Fibroblast of lung (primary cell): ENCODE measurements at regions not wholly inside any gene's neighbourhood (a gene's known extent, or its start where the extent isn't known, plus 50 kb on each side); places are given as distances from the start of the nearest gene placed in this dataset.

Experiments used
- DNase-seq, 2 donors: peaks; one replicate each; pipeline versions ENCODE4 v3.0.0 to v3.0.0-alpha.2; 2010; ENCODE audit warnings: low read depth in 2 of 2
- H2AFZ ChIP-seq: 2 replicates; pipeline ENCODE4 v1.5.1; 2012; ENCODE audit warnings: low read length, control low read depth, inconsistent platforms
- H3K27ac ChIP-seq: 2 replicates; pipeline ENCODE4 v1.5.1; 2011; ENCODE audit warnings: low read length, control low read depth; ENCODE audit not compliant: insufficient read depth
- H3K27me3 ChIP-seq: 2 replicates; pipeline ENCODE4 v1.5.1; 2011; ENCODE audit warnings: mild to moderate bottlenecking, low read length; ENCODE audit not compliant: control insufficient read depth, insufficient read depth
- H3K36me3 ChIP-seq: 2 replicates; pipeline ENCODE4 v1.5.1; 2011; ENCODE audit warnings: low read length; ENCODE audit not compliant: control insufficient read depth, insufficient read depth
- H3K4me1 ChIP-seq: 2 replicates; pipeline ENCODE4 v1.5.1; 2011; ENCODE audit warnings: low read length; ENCODE audit not compliant: control insufficient read depth, insufficient read depth; ENCODE audit errors: extremely low read depth
- H3K4me2 ChIP-seq: 2 replicates; pipeline ENCODE4 v1.5.1; 2011; ENCODE audit warnings: low read length, control low read depth; ENCODE audit not compliant: insufficient read depth; ENCODE audit errors: extremely low read depth
- H3K4me3 ChIP-seq, 4 experiments: fragments of 200-600 bp in 1 of 4; sonication (generic) in 1 of 4; replicated peaks in 1 of 4; 2 replicates each; pipeline ENCODE4 v1.5.1; 2011 to 2016; ENCODE audit warnings: low read length in 4 of 4, low read depth in 3 of 4, mild to moderate bottlenecking in 3 of 4, control low read depth in 2 of 4, inconsistent platforms in 1 of 4, mixed read lengths in 1 of 4; ENCODE audit not compliant: insufficient read depth in 1 of 4; ENCODE audit errors: control extremely low read depth in 1 of 4
- H3K79me2 ChIP-seq: 2 replicates; pipeline ENCODE4 v1.5.1; 2012; ENCODE audit warnings: mild to moderate bottlenecking, low read length, inconsistent platforms; ENCODE audit not compliant: control insufficient read depth, insufficient read depth
- H3K9ac ChIP-seq: 2 replicates; pipeline ENCODE4 v1.5.1; 2011; ENCODE audit warnings: mild to moderate bottlenecking, low read length, control low read depth; ENCODE audit not compliant: insufficient read depth
- H3K9me3 ChIP-seq: 2 replicates; pipeline ENCODE4 v1.5.1; 2012; ENCODE audit warnings: low read depth, low read length; ENCODE audit not compliant: control insufficient read depth, insufficient read depth
- H4K20me1 ChIP-seq: 2 replicates; pipeline ENCODE4 v1.5.1; 2011; ENCODE audit warnings: low read length; ENCODE audit not compliant: control insufficient read depth, insufficient read depth; ENCODE audit errors: extremely low read depth
- CTCF ChIP-seq, 2 donors: IDR thresholded peaks in 1 of 2; conservative IDR thresholded peaks in 1 of 2; 1 replicate in 1 of 2; 2 replicates in 1 of 2; pipeline ENCODE4 v1.5.1; 2011 to 2012; ENCODE audit warnings: low read length in 2 of 2, control low read depth in 1 of 2, inconsistent platforms in 1 of 2, low read depth in 1 of 2, mild to moderate bottlenecking in 1 of 2
- EZH2 ChIP-seq: IDR thresholded peaks from 2 replicates; pipeline ENCODE4 v1.5.1; 2012; ENCODE audit warnings: low read length, control low read depth, mild to moderate bottlenecking; ENCODE audit errors: missing control alignments

- no peak for DNase-seq
- no peak overlapping the region for H3K4me2 ChIP-seq
- H2AFZ ChIP-seq = no peak overlapping the region
- H3K27ac ChIP-seq = no peak overlapping the region
- H3K9me3 ChIP-seq = no peaks in the 10 kb centered on the region
- H4K20me1 ChIP-seq = peaks cover 3% of the 10 kb centered on the region
- peaks cover 97% of the 10 kb centered on the region for H3K79me2 ChIP-seq
- peaks cover 40% of the 10 kb centered on the region for H3K4me1 ChIP-seq
- peaks cover 12% of the 10 kb centered on the region for H3K36me3 ChIP-seq
- no peaks in the 10 kb centered on the region for H3K27me3 ChIP-seq
- no peak for TF ChIP-seq CTCF (conservative IDR thresholded peaks at IDR 0.05 in 1 of 2, IDR thresholded peaks at IDR 0.05 in 1 of 2; ENCODE audit: low read depth in 1 of 2, low read length in 2 of 2)
- TF ChIP-seq EZH2 = no peak
- no peak overlapping the region for H3K9ac ChIP-seq
- H3K4me3 ChIP-seq = no peak overlapping the region
Observed at GRCh38 chr9:110133059-110133458, 74.9 kb downstream of the C9orf152 start.

GRCh38 chr9:110133608-110134210 lies 74.2 kb downstream of the C9orf152 start:
- Histone ChIP-seq H2AFZ (no peak overlapping the region), H3K9me3 (no peaks in the 10 kb centered on the region), H3K79me2 (peaks cover 97% of the 10 kb centered on the region), H3K27me3 (no peaks in the 10 kb centered on the region), H4K20me1 (peaks cover 3% of the 10 kb centered on the region), H3K4me3 (no peak overlapping the region), H3K27ac (peak overlapping the region; percentile 34), H3K9ac (no peak overlapping the region), H3K4me2 (no peak overlapping the region), H3K4me1 (peaks cover 35% of the 10 kb centered on the region), H3K36me3 (peaks cover 16% of the 10 kb centered on the region)
- peak; percentile 63 to 85 for DNase-seq
- no peak for TF ChIP-seq CTCF (conservative IDR thresholded peaks at IDR 0.05 in 1 of 2, IDR thresholded peaks at IDR 0.05 in 1 of 2; ENCODE audit: low read depth in 1 of 2, low read length in 2 of 2)
- no peak for TF ChIP-seq EZH2

GRCh38 chr9:110135846-110136245 lies 72.1 kb downstream of the C9orf152 start:
- Histone ChIP-seq H3K9ac (no peak overlapping the region), H3K36me3 (peaks cover 17% of the 10 kb centered on the region), H4K20me1 (peaks cover 3% of the 10 kb centered on the region)

More at GRCh38 chr9:110135846-110136245, 72.1 kb downstream of the C9orf152 start:
- peak overlapping the region; percentile 0 for H3K27ac ChIP-seq
- no peak overlapping the region for H3K4me3 ChIP-seq
- no peaks in the 10 kb centered on the region for H3K27me3 ChIP-seq
- H2AFZ ChIP-seq = no peak overlapping the region
- TF ChIP-seq EZH2 (no peak), CTCF (conservative IDR thresholded peaks at IDR 0.05 in 1 of 2, IDR thresholded peaks at IDR 0.05 in 1 of 2; ENCODE audit: low read depth in 1 of 2, low read length in 2 of 2) (no peak)
- peaks cover 28% of the 10 kb centered on the region for H3K4me1 ChIP-seq
- DNase-seq = no peak
- H3K4me2 ChIP-seq = no peak overlapping the region
- H3K79me2 ChIP-seq = peaks cover 97% of the 10 kb centered on the region
- no peaks in the 10 kb centered on the region for H3K9me3 ChIP-seq
